SK-N-DZ (cell line): ENCODE measurements at regions not wholly inside any gene's neighbourhood (a gene's known extent, or its start where the extent isn't known, plus 50 kb on each side); places are given as distances from the start of the nearest gene placed in this dataset.

Experiments used
- DNase-seq: peaks from one replicate; pipeline ENCODE4 v3.0.0-alpha.2; 2015; ENCODE audit warnings: low spot score

DNA sequence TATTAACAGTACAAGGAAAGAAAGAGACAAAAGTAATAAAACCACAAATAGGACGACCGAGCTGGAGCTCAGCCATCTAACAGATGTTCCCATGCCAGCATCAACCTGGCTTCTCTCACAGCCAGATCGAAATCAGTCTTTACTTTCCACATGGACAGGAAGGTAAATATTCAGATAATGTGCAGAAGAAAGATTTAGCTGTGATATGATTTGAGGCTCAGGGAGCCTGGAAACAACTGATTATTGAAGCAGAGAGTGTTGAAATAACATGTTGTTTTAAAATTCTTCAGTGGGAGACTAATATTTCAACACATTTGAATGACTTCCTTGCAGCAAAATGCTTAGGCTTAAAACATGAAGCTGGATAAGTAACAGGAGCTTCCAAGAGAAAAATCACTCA is 546.8 kb downstream of the ETS1 start:
- DNase-seq: peak; percentile 3

DNA sequence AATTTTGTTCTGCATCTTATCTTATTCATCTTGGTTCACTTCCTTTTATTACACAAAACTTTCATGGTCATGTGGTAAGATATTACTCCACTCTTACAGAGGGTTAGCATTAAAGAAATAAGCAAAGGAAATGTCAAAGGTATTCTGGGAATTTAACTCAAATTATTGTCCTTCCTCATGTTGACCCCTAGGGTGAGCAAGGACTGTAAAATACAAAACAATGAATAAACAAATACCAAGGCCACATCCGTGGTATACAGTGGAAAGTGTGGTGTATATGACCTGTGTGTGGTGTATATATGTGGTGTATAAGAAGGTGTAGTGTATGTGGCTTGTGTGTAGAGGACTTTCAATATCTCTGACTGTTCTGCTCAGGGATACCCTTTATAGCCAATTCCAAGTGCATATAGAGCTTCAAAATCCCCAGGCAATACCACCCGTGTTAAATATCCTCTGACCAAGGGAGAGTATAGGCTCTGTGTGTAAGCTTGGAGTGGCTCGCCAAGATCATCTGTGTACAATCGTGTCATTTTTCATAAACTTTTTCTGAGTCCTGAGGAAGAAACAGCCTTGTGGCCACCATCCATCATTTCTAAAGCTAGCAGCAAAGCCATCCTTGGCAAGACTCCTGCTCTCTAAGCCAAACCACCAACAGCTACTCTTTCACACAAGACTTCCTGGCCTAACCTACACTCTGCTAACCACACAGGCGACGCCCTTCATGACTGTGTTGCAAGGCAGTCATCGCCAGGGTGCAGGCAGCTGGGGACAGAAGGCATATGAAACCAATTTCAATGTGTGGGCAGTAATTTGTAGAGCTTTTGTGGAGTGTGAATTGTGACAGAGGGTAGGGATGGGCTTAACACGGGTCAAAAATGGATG is 548.0 kb downstream of the ETS1 start:
- no peak for DNase-seq

- DNase-seq: no peak
Measured at GRCh38 chr11:128036556-128037093, 550.7 kb downstream of the ETS1 start.

DNA sequence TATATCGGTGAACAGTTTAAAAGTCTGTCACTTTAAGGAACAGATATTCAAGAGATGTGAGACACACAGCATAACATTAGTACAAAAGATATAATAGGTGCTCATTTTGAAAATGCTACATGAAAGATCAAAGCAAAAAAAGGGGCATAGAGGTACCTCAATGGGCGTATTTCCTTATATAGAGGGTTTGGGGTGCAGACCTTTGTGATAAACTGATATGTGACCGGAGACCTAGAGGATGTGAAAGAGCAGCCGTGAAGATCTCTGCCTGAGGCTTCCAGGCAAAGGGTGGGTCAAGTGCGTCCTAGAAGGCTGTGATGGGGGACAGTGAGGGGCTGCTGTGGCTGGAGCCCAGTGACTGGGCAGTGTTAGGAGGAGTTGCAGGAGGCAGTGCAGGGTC is 551.4 kb downstream of the ETS1 start:
- DNase-seq: no peak

DNA sequence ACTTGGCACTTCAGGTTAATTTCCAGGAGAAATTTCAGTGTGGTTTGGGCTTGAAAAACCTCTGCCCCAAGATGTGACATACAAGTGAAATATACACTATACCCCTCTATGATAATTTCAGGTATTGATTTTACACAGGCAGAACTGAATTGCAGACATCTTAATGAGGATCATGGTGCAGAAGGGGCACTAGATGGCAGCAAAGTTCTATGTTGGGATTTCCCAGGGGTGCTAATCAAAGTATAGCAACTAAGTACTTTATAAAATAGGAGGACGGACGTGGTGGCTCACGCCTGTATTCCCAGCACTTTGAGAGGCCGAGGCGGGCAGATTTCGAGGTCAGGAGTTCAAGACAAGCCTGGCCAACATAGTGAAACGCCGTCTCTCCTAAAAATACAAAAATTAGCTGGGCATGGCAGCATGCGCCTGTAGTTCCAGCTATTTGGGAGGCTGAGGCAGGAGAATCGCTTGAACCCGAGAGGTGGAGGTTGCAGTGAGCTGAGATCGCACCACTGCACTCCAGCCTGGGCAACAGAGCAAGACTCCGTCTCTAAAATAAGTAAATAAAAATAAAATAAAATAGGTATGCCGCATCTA is 555.7 kb downstream of the ETS1 start:
- peak; percentile 38 for DNase-seq

DNA sequence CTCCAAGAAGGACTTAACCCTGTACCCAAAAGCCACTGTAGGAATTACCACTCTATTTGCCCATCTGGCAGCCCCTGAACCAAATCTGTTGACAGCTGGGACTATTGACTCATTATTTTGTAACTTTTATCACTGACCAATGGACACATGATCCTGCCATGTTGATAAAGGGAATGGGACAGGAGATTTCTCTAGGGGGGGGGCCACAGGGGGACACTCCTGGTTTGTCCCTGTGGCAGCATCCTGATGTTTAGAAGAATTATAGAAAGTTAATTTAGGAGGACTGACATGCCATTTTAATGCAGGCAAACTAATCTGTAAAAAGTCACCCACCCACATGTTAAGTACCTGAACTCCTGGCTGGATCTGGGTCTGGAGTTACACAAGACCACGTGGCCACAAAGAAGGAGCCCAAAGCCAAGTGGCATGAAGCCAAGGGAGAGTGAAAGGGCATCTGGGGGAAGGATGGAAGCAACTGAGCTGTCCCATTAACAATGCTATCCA is 558.1 kb downstream of the ETS1 start:
- DNase-seq: no peak

DNA sequence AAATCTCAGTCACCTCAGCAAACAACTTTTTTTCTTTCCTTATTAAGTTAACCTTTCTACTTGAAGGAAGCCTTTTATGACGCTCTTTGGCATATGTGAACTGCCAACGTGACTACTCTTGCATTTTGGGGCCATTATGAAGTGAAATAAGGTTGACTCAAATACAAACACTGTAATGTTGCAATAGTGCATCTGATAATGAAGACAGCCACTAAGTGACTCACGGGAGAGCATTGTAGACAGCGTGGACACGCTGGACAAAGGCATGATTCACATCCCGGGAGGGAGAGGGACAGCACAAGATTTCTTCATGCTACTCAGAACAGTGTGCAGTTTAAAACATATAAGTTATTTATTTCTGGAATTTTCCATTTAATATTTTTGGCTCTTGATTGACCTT is 560.8 kb downstream of the ETS1 start:
- DNase-seq: no peak

DNA sequence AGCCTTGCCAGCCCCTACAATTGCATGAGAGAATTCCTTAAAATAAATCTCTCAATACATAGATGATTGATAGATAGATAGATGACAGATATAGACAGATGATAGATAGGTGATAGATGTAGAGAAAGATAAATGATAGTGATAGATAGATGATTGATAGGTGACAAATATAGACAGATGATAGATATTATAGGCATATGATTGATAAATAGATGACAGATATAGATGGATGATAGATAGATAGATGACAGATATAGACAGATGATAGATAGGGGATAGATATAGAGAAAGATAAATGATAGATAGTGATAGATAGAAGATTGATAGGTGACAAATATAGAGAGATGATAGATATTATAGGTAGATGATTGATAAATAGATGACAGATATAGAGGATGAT is 564.6 kb downstream of the ETS1 start:
- DNase-seq: no peak

- no peak for DNase-seq
Measured at GRCh38 chr11:128022007-128022368, 565.4 kb downstream of the ETS1 start.

- DNase-seq: no peak
Measured at GRCh38 chr11:128021349-128022006, 565.9 kb downstream of the ETS1 start.

DNA sequence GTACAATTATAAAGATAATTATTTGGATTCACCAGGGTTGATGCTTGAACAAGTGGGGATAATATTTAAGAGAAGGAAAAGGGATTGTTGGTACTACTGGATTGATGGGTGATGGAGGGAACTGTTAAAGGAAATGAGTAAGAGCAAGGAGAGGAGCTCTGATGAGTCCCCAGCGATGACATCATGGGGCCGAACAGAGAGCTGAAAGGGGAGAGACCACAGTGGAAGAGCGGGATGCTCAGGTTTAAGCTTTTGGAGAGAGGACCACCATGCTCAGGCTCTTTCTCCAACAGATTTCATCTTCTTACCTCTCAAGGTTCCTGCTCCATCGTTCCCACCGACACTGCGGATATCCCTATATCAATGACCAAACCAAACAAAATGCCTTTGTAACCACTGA is 568.7 kb downstream of the ETS1 start:
- DNase-seq: no peak

DNA sequence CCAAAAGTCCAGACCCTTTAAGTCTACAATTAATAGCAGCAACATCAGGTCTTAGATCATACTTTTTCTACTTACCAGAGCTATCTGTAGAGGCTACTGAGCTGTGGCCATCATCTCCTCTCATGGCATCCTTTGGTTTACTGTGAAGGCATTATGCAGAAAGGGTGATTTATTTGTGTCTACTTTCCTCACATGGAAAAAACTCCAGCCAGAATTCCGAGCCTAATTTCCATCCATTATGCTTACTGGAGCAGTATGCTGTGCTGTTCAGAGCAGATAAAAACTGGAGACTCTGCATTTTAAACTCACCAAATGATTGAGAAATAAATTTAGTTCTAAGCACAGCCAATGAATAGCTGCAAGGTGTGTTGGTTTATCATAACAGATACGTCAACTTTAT is 581.8 kb downstream of the ETS1 start:
- no peak for DNase-seq

- DNase-seq: no peak
Measured at GRCh38 chr11:127998421-127998820, 588.9 kb downstream of the ETS1 start.

DNA sequence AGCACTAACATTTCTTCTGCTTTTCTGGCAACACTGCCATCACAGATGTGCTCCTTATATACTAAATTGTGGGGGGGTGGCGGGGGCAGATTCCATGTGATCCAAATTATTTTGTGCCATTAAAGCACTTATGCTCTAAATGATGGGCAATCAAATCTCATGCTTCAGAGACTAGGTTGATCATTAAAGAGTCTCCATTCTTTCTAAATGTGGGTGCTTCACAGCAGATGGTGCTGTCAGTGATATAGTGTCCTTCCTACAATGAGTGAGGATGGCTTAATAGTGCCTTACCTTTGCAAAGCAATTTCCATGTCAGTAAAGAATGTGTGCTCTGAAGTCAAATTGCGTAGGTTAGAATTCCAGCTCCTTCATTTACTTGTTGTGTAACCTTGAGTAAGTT is 589.8 kb downstream of the ETS1 start:
- no peak for DNase-seq

DNA sequence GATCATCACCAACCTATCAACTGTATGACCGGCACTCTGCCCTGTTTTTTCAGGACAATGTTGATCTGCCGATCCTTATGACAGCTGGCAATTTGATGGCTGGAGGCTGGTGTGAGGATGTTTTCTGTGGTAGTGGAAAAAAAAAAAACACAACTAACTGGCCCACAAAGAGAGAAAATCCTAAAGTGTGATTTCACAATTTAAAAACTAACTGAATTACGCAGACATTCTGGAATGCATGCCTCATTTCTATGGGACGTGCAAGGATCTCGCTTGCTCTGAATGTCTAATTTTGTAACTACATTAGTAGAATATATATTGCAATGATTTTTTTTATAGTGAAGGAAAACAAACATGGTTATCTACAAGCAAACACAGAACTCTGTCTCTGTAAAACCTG is 590.5 kb downstream of the ETS1 start:
- DNase-seq: no peak

DNA sequence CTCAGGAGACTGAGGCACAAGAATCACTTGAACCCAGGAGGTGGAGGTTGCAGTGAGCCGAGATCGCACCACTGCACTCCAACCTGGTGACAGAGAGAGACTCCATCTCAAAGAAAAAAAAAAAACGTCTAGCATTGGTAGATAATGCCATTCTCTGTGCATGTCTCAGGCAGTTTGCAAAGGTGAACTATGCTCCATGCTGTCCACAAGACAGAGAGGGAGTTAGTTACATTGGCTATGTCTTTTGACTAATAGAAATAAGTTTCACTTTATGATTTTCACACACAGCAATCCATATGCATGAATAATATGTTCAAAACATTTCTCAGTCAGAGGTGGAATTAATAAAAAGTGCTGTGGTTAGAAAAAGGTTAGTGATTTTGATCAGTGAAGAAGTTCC is 591.4 kb downstream of the ETS1 start:
- DNase-seq: no peak

DNA sequence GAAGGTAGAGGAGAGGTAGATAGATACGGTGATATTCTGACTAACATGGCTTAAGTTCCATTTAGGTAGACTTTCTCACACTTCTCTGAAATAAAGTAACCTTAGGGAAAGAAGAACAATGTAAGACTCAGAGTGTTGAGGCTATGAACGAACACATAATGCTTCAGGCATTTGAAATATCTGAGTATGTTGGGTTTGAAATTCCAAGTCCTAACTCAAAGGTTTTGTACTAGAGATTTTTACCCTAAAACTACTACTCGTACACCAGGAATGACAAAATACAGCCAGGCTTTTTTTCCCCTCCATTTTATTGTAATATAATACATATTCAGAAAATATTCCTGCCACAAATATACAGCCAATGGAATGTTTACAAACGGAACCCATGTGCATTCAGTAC is 592.6 kb downstream of the ETS1 start:
- DNase-seq: no peak

DNA sequence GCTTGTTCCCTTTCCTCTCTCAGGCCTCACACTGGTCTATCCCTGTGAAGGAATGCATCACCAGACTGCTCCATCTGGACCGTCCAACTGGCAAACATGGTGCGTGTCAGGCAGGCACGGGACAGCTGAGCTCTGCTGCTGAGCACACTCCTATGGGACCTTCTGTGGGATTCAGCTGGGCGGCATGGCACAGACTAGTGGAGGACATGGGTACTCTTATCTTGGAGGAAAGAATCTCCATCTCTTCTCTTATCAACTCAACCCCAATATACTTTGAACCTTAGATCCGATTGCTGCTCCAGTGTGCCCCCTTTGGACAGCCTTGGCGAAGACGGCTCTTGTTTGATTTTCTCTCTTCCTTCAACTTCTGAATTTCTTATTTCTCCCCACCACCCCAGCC is 593.6 kb downstream of the ETS1 start:
- no peak for DNase-seq

DNA sequence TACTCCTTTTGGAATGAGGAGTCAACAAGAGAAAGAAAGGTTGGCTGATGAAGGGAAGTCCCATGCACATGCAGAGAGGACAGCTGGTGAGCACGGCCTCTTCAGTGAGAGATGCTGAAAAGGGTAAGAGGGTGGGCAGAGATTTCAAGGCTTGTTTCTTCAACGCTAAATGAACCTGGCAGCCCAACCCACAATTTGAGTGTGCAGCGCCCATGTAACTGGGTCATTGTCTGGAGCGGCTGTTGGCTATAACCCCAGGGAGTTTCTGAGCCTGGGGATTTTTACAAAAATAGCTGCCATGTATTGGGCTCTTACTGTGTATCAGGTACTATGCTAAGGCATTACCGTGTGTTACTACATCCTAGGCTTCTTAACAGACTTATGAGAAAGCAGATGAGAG is 594.1 kb downstream of the ETS1 start:
- no peak for DNase-seq

GRCh38 chr11:127986073-127986472 is 601.3 kb downstream of the ETS1 start:
- DNase-seq: no peak

DNA sequence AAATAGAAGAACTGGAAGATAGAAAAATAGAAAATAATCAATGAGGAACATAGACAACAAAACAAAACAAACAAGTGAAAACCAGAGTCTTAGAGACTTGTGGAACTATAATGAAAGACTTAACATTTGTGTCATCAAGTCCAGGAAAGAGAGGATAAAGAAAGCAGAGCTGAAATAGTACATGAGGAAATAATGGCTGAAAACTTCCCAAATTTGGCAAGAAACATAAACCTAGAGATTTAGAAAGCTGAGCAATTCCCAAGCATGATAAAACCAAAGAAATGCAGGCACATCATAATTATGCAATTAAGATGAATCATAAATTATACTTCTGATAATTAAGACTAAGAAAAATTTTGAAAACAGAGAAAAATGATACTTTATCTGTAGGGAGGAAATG is 614.5 kb downstream of the ETS1 start:
- DNase-seq: no peak

DNA sequence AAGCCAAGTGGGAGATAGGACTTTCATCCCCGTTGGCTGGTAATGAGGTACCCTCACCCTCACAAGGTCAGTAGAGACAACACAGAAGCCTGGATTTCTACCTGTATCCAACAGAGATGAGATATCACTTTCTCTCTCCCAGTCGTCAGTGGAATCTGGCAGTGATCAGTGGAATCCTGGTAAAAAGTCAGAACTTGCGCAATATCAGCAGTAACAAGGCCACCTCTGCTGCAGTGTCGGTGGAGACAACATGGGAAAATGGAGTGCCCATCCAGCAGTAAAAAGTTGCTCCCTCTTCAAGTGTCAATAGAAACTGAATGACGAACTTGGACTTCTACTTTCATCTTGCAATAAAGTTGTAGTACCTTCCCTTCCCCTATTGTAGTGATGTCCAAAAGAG is 615.9 kb downstream of the ETS1 start:
- no peak for DNase-seq

DNA sequence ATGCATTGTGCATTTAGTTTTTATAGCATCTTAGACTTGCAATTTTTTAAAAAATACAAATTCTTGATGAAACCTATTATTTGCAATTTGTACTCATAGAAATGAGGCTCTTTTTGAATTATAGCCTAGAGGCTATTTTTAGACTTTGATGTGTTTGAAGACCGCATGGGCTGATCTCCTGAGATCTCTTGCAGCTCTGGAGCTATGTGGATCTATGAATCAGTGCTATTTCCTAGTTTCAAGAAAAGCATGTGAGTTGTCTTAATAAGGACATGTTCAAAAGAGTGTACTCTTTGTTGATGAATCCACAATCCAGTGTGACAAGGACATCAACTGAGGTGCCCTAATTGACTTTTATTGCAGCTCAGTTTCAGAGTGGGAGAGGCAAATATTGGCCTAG is 620.5 kb downstream of the ETS1 start:
- DNase-seq: no peak
